HCT116 (cell line): ENCODE measurements at regions not wholly inside any gene's neighbourhood (a gene's known extent, or its start where the extent isn't known, plus 50 kb on each side); places are given as distances from the start of the nearest gene placed in this dataset.

Experiments
- ATAC-seq: fragments of 200-7000 bp; cut with Tn5 transposase; 2 replicates; pipeline ENCODE4 v1.9.1; 2020; ENCODE audit warnings: mild to moderate bottlenecking, moderate library complexity
- BruUV-seq: library from RNA; stranded (reverse); fragments of 400-500 nt; replicated peaks from 2 replicates; lab custom pipeline; 2021; lab: Mats Ljungman, UMichigan
- CTCF ChIA-PET: fragments of 300-600 bp; sonication (Branson Sonifier 250); formaldehyde crosslinking; loops from one replicate; lab custom pipeline; 2021; ENCODE audit warnings: antibody characterized with exemption; lab: Charles Lee
- POLR2A ChIA-PET: fragments of 300-600, 350-600 bp; sonication (Branson Sonifier 250); formaldehyde crosslinking; loops from one replicate; lab custom pipeline; 2021; ENCODE audit warnings: antibody characterized with exemption; lab: Charles Lee
- RAD21 ChIA-PET, 2 experiments: fragments of 300-600 bp; sonication (Branson Sonifier 250); formaldehyde crosslinking; loops; one replicate each; lab custom pipeline; 2023; ENCODE audit warnings: low total read pairs in 2 of 2; ENCODE audit not compliant: uncharacterized antibody in 2 of 2, unreplicated experiment in 2 of 2, low non-redundant PET in 1 of 2; lab: Charles Lee
- DNase-seq: peaks from one replicate; pipeline ENCODE4 v3.0.0-alpha.2; 2010; ENCODE audit warnings: low read depth, low spot score
- H2AFZ ChIP-seq: fragments of 200-600 bp; shearing (Covaris generic), sonication (generic); 2 replicates; pipeline ENCODE4 v1.6.1; 2017; ENCODE audit warnings: low read depth, mixed run types, mixed read lengths, antibody characterized with exemption, low read length; ENCODE audit not compliant: poor library complexity, severe bottlenecking
- H3K27ac ChIP-seq: 2 replicates; pipeline ENCODE4 v1.5.1; 2012; ENCODE audit warnings: low read depth, low read length
- H3K27me3 ChIP-seq: fragments of 200-600 bp; sonication (generic); 2 replicates; pipeline ENCODE4 v1.6.1; 2016; ENCODE audit warnings: mixed run types, low read length, mixed read lengths; ENCODE audit not compliant: insufficient read depth
- H3K36me3 ChIP-seq, 2 experiments: fragments of 200-500 bp in 1 of 2; fragments of 200-600 bp in 1 of 2; sonication (Bioruptor generic) in 1 of 2; sonication (generic) in 1 of 2; 2 replicates each; pipeline versions ENCODE4 v1.5.1 to v1.6.1; 2014 to 2016; ENCODE audit warnings: low read length in 2 of 2, inconsistent platforms in 1 of 2, mixed read lengths in 1 of 2, mixed run types in 1 of 2; ENCODE audit not compliant: insufficient read depth in 2 of 2, control insufficient read depth in 1 of 2
- H3K4me1 ChIP-seq, 2 experiments: fragments of 200-600 bp in 1 of 2; sonication (generic) in 1 of 2; 2 replicates each; pipeline versions ENCODE4 v1.5.1 to v1.6.1; 2012 to 2017; ENCODE audit warnings: low read length in 2 of 2, inconsistent platforms in 1 of 2, mild to moderate bottlenecking in 1 of 2, mixed read lengths in 1 of 2, mixed run types in 1 of 2, moderate library complexity in 1 of 2; ENCODE audit not compliant: insufficient read depth in 2 of 2, control insufficient read depth in 1 of 2
- H3K4me2 ChIP-seq: fragments of 200-600 bp; sonication (generic); 2 replicates; pipeline ENCODE4 v1.6.1; 2017; ENCODE audit warnings: mixed run types, low read length, mixed read lengths
- H3K4me3 ChIP-seq, 2 experiments: fragments of 200-600 bp in 1 of 2; sonication (generic) in 1 of 2; replicated peaks in 1 of 2; 2 replicates each; pipeline ENCODE4 v1.5.1; 2011 to 2016; ENCODE audit warnings: low read length in 2 of 2, control low read depth in 1 of 2, low read depth in 1 of 2, mild to moderate bottlenecking in 1 of 2, mixed read lengths in 1 of 2, mixed run types in 1 of 2
- H3K79me2 ChIP-seq: fragments of 200-600 bp; sonication (generic); 2 replicates; pipeline ENCODE4 v1.6.1; 2017; ENCODE audit warnings: mild to moderate bottlenecking, mixed run types, low read length, moderate library complexity, mixed read lengths; ENCODE audit not compliant: insufficient read depth
- H3K9ac ChIP-seq: fragments of 200-600 bp; sonication (generic); 2 replicates; pipeline ENCODE4 v1.6.1; 2016; ENCODE audit warnings: low read length, mixed read lengths
- H3K9me2 ChIP-seq: fragments of 200-600 bp; sonication (generic), shearing (Covaris generic); 2 replicates; pipeline ENCODE4 v1.6.1; 2017; ENCODE audit warnings: mixed run types, mild to moderate bottlenecking, moderate library complexity; ENCODE audit not compliant: insufficient read depth
- H3K9me3 ChIP-seq, 2 experiments: fragments of 200-500 bp in 1 of 2; fragments of 200-600 bp in 1 of 2; sonication (Bioruptor generic) in 1 of 2; sonication (generic) in 1 of 2; 2 replicates each; pipeline ENCODE4 v1.6.1; 2014 to 2017; ENCODE audit warnings: low read length in 2 of 2, mixed read lengths in 2 of 2, inconsistent platforms in 1 of 2, low read depth in 1 of 2, mild to moderate bottlenecking in 1 of 2, mixed run types in 1 of 2, moderate library complexity in 1 of 2; ENCODE audit not compliant: control insufficient read depth in 1 of 2, insufficient read depth in 1 of 2
- H4K20me1 ChIP-seq: fragments of 200-600 bp; sonication (generic), shearing (Covaris generic); 2 replicates; pipeline ENCODE4 v1.6.1; 2017; ENCODE audit warnings: mixed run types, mild to moderate bottlenecking, moderate library complexity; ENCODE audit not compliant: insufficient read depth
- ATF3 ChIP-seq: IDR thresholded peaks from 2 replicates; pipeline ENCODE4 v1.6.1; 2012
- CBX3 ChIP-seq: IDR thresholded peaks from 2 replicates; pipeline ENCODE4 v1.6.1; 2012; ENCODE audit warnings: low read depth
- EGR1 ChIP-seq: IDR thresholded peaks from 2 replicates; pipeline ENCODE4 v1.6.1; 2012; ENCODE audit warnings: low read depth
- ELF1 ChIP-seq: IDR thresholded peaks from 2 replicates; pipeline ENCODE4 v1.6.1; 2012; ENCODE audit warnings: low read depth, borderline replicate concordance
- EZH2 ChIP-seq: fragments of 200-600 bp; sonication (generic); IDR thresholded peaks from 2 replicates; pipeline ENCODE4 v1.6.1; 2017; ENCODE audit warnings: antibody characterized with exemption, mixed run types
- EZH2phosphoT487 ChIP-seq: fragments of 200-600 bp; IDR thresholded peaks from 2 replicates; pipeline ENCODE4 v1.6.1; 2018; ENCODE audit warnings: antibody characterized with exemption, borderline replicate concordance
- FOSL1 ChIP-seq: IDR thresholded peaks from 2 replicates; pipeline ENCODE4 v1.6.1; 2012; ENCODE audit warnings: low read depth
- JUND ChIP-seq: IDR thresholded peaks from 2 replicates; pipeline ENCODE4 v1.6.1; 2012
- MAX ChIP-seq: IDR thresholded peaks from 2 replicates; pipeline ENCODE4 v1.6.1; 2012
- POLR2AphosphoS5 ChIP-seq: IDR thresholded peaks from 2 replicates; pipeline ENCODE4 v1.6.1; 2011; ENCODE audit warnings: mild to moderate bottlenecking, low read depth, low read length, moderate library complexity
- RAD21 ChIP-seq: IDR thresholded peaks from 2 replicates; pipeline ENCODE4 v1.6.1; 2012; ENCODE audit warnings: low read depth, mild to moderate bottlenecking
- REST ChIP-seq: IDR thresholded peaks from 2 replicates; pipeline ENCODE4 v1.6.1; 2012; ENCODE audit warnings: low read depth
- SIN3A ChIP-seq: IDR thresholded peaks from 2 replicates; pipeline ENCODE4 v1.6.1; 2012; ENCODE audit warnings: low read depth
- SP1 ChIP-seq: IDR thresholded peaks from 2 replicates; pipeline ENCODE4 v1.6.1; 2012; ENCODE audit warnings: low read depth
- SRF ChIP-seq: IDR thresholded peaks from 2 replicates; pipeline ENCODE4 v1.6.1; 2012; ENCODE audit warnings: low read depth
- ZBTB33 ChIP-seq: IDR thresholded peaks from 2 replicates; pipeline ENCODE4 v1.6.1; 2011; ENCODE audit warnings: mild to moderate bottlenecking, low read length, moderate library complexity; ENCODE audit not compliant: insufficient replicate concordance; ENCODE audit errors: extremely low read depth
- ZFX ChIP-seq: fragments of 450-650 bp; IDR thresholded peaks from 2 replicates; pipeline ENCODE4 v1.6.1; 2017
- ZNF274 ChIP-seq: fragments of 200-500 bp; sonication (Bioruptor generic); IDR thresholded peaks from 2 replicates; pipeline ENCODE4 v1.6.1; 2014; ENCODE audit warnings: mild to moderate bottlenecking, low read depth, low read length, inconsistent platforms
- intact Hi-C: fragments of 100-400 bp; cut with micrococcal nuclease; formaldehyde crosslinking; loops from 2 replicates; pipeline ENCODE4 v1.10.0; 2022

GRCh38 chr5:133750856-133751255 lies 138.5 kb upstream of the FSTL4 start (continued):
- TF ChIP-seq POLR2AphosphoS5 = no peak

- no peaks in the 10 kb centered on the region for H3K9me2 ChIP-seq
- no peak for DNase-seq
- H3K4me1 ChIP-seq = no peaks in the 10 kb centered on the region
- H2AFZ ChIP-seq = no peak overlapping the region
- ChIA-PET RAD21 (no interaction called here), POLR2A (no interaction called here), CTCF (no interaction called here)
- H3K27me3 ChIP-seq = peaks cover 8% of the 10 kb centered on the region; the same call in 1 of the 2 replicates
- H3K27ac ChIP-seq = no peak overlapping the region
- no peak for TF ChIP-seq ZNF274
- no peak for TF ChIP-seq JUND
- no peak for TF ChIP-seq EZH2phosphoT487
- TF ChIP-seq FOSL1 = no peak
- no peak for TF ChIP-seq SP1
- no peak for TF ChIP-seq MAX
- no peak for TF ChIP-seq ZFX
- no peak for TF ChIP-seq ELF1
- no peak for TF ChIP-seq EGR1
- no peak for TF ChIP-seq REST
- no peak for TF ChIP-seq ATF3
- TF ChIP-seq EZH2 = no peak
- no peak for TF ChIP-seq ZBTB33
- TF ChIP-seq SRF = no peak
- TF ChIP-seq CBX3 = no peak
- TF ChIP-seq SIN3A = no peak
- no peak for TF ChIP-seq RAD21
- H3K9me3 ChIP-seq = no peaks in the 10 kb centered on the region
- no peaks in the 10 kb centered on the region for H3K79me2 ChIP-seq
- BruUV-seq = no TSS peak
- intact Hi-C loops = no loop called here
- H4K20me1 ChIP-seq = no peaks in the 10 kb centered on the region
- no peak overlapping the region for H3K4me2 ChIP-seq
- no peaks in the 10 kb centered on the region for H3K36me3 ChIP-seq
- no peak overlapping the region for H3K4me3 ChIP-seq
- H3K9ac ChIP-seq = no peak overlapping the region
- ATAC-seq = no peak
Observed at GRCh38 chr5:133750356-133750755, 138.0 kb upstream of the FSTL4 start.
